Skeletal muscle tissue (tissue), 3 donors: ENCODE measurements at regions not wholly inside any gene's neighbourhood (a gene's known extent, or its start where the extent isn't known, plus 50 kb on each side); places are given as distances from the start of the nearest gene placed in this dataset.

Experiments used
- H3K27ac ChIP-seq: one replicate; pipeline ENCODE4 v1.7.0; 2013; ENCODE audit warnings: mild to moderate bottlenecking, low read depth, low read length, inconsistent platforms
- H3K27me3 ChIP-seq, 3 donors: one replicate each; pipeline ENCODE4 v1.7.0; 2013; ENCODE audit warnings: low read length in 3 of 3; ENCODE audit not compliant: control insufficient read depth in 3 of 3, insufficient read depth in 3 of 3
- H3K36me3 ChIP-seq, 3 donors: one replicate each; pipeline ENCODE4 v1.7.0; 2013; ENCODE audit warnings: low read length in 3 of 3; ENCODE audit not compliant: control insufficient read depth in 3 of 3, insufficient read depth in 3 of 3
- H3K4me1 ChIP-seq, 3 donors: one replicate each; pipeline ENCODE4 v1.7.0; 2013; ENCODE audit warnings: low read length in 3 of 3, mild to moderate bottlenecking in 3 of 3; ENCODE audit not compliant: control insufficient read depth in 3 of 3, insufficient read depth in 3 of 3
- H3K4me3 ChIP-seq, 3 donors: one replicate each; pipeline ENCODE4 v1.7.0; 2013; ENCODE audit warnings: low read length in 3 of 3
- H3K9ac ChIP-seq, 3 donors: one replicate each; pipeline ENCODE4 v1.7.0; 2013; ENCODE audit warnings: low read length in 3 of 3, mild to moderate bottlenecking in 3 of 3, moderate library complexity in 2 of 3, low read depth in 1 of 3
- H3K9me3 ChIP-seq, 3 donors: one replicate each; pipeline ENCODE4 v1.7.0; 2013; ENCODE audit warnings: low read length in 3 of 3; ENCODE audit not compliant: control insufficient read depth in 3 of 3
- donor health status: Osteomylitis.

- Histone ChIP-seq H3K36me3 (no peaks in the 10 kb centered on the region), H3K27ac (no peak overlapping the region), H3K27me3 (no peaks in the 10 kb centered on the region), H3K9ac (no peak overlapping the region), H3K4me3 (no peak overlapping the region), H3K9me3 (no peaks in the 10 kb centered on the region), H3K4me1 (no peaks in the 10 kb centered on the region)
Observed at GRCh38 chr11:27266125-27266524, 96.9 kb downstream of the CCDC34 start.

DNA sequence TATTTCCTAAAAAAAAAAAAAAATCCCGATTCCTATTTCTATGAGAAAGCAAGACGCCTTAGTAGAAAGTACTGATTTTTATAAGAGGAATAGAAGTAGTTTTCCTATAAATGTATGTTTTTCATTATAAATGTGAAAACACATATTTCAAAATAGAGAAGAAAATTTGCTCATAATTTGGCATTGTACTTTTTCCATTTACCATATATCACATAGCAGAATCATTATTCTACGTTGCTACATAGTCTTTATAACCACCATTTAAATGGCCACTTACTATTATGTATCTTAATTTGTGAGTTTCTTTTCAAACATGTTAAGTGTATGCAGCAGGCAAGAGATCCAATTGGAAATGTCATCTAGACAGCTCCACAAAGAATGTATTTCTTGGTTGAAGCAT lies 99.0 kb downstream of the CCDC34 start:
- Histone ChIP-seq H3K4me1 (no peaks in the 10 kb centered on the region), H3K36me3 (no peaks in the 10 kb centered on the region), H3K9ac (no peak overlapping the region), H3K27ac (no peak overlapping the region), H3K4me3 (no peak overlapping the region), H3K27me3 (no peaks in the 10 kb centered on the region), H3K9me3 (no peaks in the 10 kb centered on the region)

DNA sequence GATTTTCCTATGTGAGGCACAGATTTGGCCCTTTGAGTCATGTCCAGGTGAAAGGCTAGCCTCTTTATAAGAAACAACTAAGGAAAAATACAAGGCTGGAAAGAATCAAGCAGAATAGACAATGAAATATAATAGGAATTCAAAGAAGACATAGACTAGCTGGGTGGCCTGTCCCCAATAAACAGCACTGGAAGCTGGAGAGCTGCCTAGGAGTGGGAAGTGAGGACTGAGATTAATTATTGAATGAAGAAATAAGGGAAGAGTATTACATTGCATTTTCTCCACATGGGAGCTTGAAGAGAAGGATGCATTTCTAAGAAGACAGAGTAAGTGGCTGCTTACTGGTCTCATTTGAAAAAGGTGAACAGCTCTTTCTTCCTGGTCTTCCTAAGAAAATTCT lies 100.0 kb downstream of the CCDC34 start:
- Histone ChIP-seq H3K36me3 (no peaks in the 10 kb centered on the region), H3K27me3 (no peaks in the 10 kb centered on the region), H3K4me1 (no peaks in the 10 kb centered on the region), H3K9ac (no peak overlapping the region), H3K9me3 (no peaks in the 10 kb centered on the region), H3K4me3 (no peak overlapping the region), H3K27ac (no peak overlapping the region)

- H3K36me3 ChIP-seq = no peaks in the 10 kb centered on the region
- H3K27ac ChIP-seq = no peak overlapping the region
- no peak overlapping the region for H3K4me3 ChIP-seq
- H3K9me3 ChIP-seq = no peaks in the 10 kb centered on the region
- no peak overlapping the region for H3K9ac ChIP-seq
- no peaks in the 10 kb centered on the region for H3K27me3 ChIP-seq
- H3K4me1 ChIP-seq = no peaks in the 10 kb centered on the region
Observed at GRCh38 chr11:27255447-27255828, 107.6 kb downstream of the CCDC34 start.

GRCh38 chr11:27254744-27255446 lies 108.1 kb downstream of the CCDC34 start:
- H3K9ac ChIP-seq = no peak overlapping the region
- no peaks in the 10 kb centered on the region for H3K4me1 ChIP-seq
- H3K4me3 ChIP-seq = no peak overlapping the region
- H3K27me3 ChIP-seq = no peaks in the 10 kb centered on the region
- no peaks in the 10 kb centered on the region for H3K36me3 ChIP-seq
- H3K27ac ChIP-seq = no peak overlapping the region
- H3K9me3 ChIP-seq = no peaks in the 10 kb centered on the region

DNA sequence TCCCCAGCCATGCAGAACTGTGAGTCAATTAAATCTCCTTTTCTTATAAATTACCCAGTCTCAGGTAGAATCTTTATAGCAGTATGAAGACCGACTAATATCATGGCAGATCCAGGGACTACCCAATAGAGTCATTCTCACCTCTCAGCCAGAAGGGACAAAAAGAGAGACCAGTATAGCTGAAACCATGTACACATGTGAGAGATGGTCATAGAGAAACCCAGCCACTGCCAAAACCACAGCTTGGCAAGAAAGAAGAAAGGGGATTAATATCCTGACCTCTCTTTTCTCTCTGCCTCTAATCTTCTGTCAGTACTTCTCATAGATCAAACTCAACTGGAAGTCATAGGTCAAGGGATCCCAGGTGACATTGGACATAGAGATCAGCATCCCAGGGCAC lies 109.8 kb downstream of the CCDC34 start:
- Histone ChIP-seq H3K27me3 (no peaks in the 10 kb centered on the region), H3K9ac (no peak overlapping the region), H3K4me1 (no peaks in the 10 kb centered on the region), H3K36me3 (no peaks in the 10 kb centered on the region), H3K9me3 (no peaks in the 10 kb centered on the region), H3K4me3 (no peak overlapping the region), H3K27ac (no peak overlapping the region)

- no peaks in the 10 kb centered on the region for H3K27me3 ChIP-seq
- no peak overlapping the region for H3K27ac ChIP-seq
- no peak overlapping the region for H3K9ac ChIP-seq
- H3K4me3 ChIP-seq = no peak overlapping the region
- no peaks in the 10 kb centered on the region for H3K9me3 ChIP-seq
- no peaks in the 10 kb centered on the region for H3K36me3 ChIP-seq
- peaks cover 0 to 1% (median 0%) of the 10 kb centered on the region in 3 donors for H3K4me1 ChIP-seq
Observed at GRCh38 chr11:27250867-27251665, 111.9 kb downstream of the CCDC34 start.

GRCh38 chr11:27248576-27249509 lies 114.2 kb downstream of the CCDC34 start:
- no peak overlapping the region for H3K9ac ChIP-seq
- peaks cover 0 to 2% (median 0%) of the 10 kb centered on the region in 3 donors for H3K4me1 ChIP-seq
- H3K9me3 ChIP-seq = no peaks in the 10 kb centered on the region
- H3K27me3 ChIP-seq = no peaks in the 10 kb centered on the region
- H3K36me3 ChIP-seq = no peaks in the 10 kb centered on the region
- peak overlapping the region; percentile 6 for H3K27ac ChIP-seq
- H3K4me3 ChIP-seq = no peak overlapping the region

DNA sequence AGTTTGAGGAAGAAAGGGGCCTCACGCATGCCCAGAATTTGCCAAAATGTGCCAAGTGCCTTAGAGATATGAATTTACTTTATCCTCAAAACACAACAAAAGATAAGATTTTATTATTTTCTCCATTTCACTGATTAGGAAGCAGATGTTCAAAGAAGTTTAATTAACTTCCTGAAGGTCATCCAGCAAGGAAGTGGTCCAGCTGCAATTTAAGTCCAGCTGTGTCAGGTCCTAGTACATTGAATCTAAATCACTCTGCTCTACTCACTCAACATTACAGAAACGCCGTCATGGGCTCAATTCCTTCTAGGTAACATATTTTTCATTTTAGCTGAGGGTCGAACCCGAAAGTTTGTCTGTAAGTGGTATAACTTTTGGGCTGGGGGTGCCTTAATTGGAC lies 115.4 kb downstream of the CCDC34 start:
- no peaks in the 10 kb centered on the region for H3K9me3 ChIP-seq
- H3K27ac ChIP-seq = no peak overlapping the region

More for the DNA sequence above, 115.4 kb downstream of the CCDC34 start:
- H3K4me3 ChIP-seq = no peak overlapping the region
- H3K4me1 ChIP-seq = peaks cover 0 to 2% (median 2%) of the 10 kb centered on the region in 3 donors
- no peaks in the 10 kb centered on the region for H3K36me3 ChIP-seq
- H3K27me3 ChIP-seq = no peaks in the 10 kb centered on the region
- no peak overlapping the region for H3K9ac ChIP-seq
